Tibial nerve (tissue), 4 donors: ENCODE measurements at regions not wholly inside any gene's neighbourhood (a gene's known extent, or its start where the extent isn't known, plus 50 kb on each side); places are given as distances from the start of the nearest gene placed in this dataset.

Experiments
- CTCF ChIP-seq, 5 experiments: fragments of 200-600 bp in 3 of 5; fragments of 450-650 bp in 2 of 5; sonication (generic) in 3 of 5; IDR thresholded peaks; one replicate each; pipeline ENCODE4 v1.5.1; 2016 to 2019; ENCODE audit warnings: antibody characterized with exemption in 5 of 5, mild to moderate bottlenecking in 3 of 5, moderate library complexity in 2 of 5
- EP300 ChIP-seq, 2 donors: sonication (generic); formaldehyde crosslinking; IDR thresholded peaks; one replicate each; pipeline ENCODE4 v1.6.1; 2017; ENCODE audit warnings: antibody characterized with exemption in 2 of 2, mild to moderate bottlenecking in 1 of 2
- POLR2A ChIP-seq, 2 donors: fragments of 450-650 bp; IDR thresholded peaks; one replicate each; pipeline ENCODE4 v1.6.1; 2017; ENCODE audit warnings: antibody characterized with exemption in 2 of 2, mild to moderate bottlenecking in 2 of 2, moderate library complexity in 2 of 2

- no peak for TF ChIP-seq POLR2A (IDR thresholded peaks at IDR 0.05)
- TF ChIP-seq CTCF (IDR thresholded peaks at IDR 0.05) = no peak
- peak; percentile 17 to 78 for TF ChIP-seq EP300 (IDR thresholded peaks at IDR 0.05)
Measured at GRCh38 chr1:234915924-234916675, 212.5 kb downstream of the TOMM20 start.
